Astrocyte (in vitro differentiated cells and primary cell): ENCODE measurements at regions not wholly inside any gene's neighbourhood (a gene's known extent, or its start where the extent isn't known, plus 50 kb on each side); places are given as distances from the start of the nearest gene placed in this dataset.

Experiments used
- EZH2 ChIP-seq: IDR thresholded peaks from 2 replicates; pipeline ENCODE4 v1.6.1; 2012; ENCODE audit warnings: mild to moderate bottlenecking, low read length, inconsistent platforms; ENCODE audit not compliant: insufficient read depth
- TF ChIP-seq, protein P1 (sequence below): IDR thresholded peaks from 2 replicates; pipeline ENCODE4 v1.5.1; 2011; ENCODE audit warnings: low read depth, mild to moderate bottlenecking, inconsistent platforms, low read length, moderate library complexity; ENCODE audit not compliant: insufficient read depth

DNA sequence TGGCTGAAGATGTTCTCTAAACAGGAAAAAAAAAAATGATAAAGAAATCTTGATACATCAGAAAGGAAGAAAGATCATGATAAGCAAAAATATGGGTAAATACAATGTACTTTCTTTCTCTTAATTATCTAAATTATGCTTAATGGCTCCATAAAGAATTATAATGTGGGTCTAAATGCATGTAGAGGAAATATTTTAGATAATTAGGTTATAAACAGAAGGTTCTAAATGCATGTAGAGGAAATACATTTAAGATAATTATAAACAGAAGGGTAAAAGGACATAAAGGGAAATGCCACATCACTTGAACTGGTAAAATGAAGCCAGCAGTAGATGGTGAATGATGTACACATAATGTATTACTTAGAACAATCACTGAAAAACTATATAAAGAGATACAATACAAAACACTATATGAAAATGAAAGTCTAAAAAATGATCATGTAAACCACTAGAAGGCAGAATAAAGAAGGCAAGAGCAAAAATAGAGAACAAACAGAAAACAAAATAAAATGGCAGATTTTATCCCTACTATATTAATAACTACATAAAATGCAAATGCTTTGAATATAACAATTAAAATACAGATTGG, 308.4 kb upstream of the CDH2 start:
- TF ChIP-seq, protein P1, sequence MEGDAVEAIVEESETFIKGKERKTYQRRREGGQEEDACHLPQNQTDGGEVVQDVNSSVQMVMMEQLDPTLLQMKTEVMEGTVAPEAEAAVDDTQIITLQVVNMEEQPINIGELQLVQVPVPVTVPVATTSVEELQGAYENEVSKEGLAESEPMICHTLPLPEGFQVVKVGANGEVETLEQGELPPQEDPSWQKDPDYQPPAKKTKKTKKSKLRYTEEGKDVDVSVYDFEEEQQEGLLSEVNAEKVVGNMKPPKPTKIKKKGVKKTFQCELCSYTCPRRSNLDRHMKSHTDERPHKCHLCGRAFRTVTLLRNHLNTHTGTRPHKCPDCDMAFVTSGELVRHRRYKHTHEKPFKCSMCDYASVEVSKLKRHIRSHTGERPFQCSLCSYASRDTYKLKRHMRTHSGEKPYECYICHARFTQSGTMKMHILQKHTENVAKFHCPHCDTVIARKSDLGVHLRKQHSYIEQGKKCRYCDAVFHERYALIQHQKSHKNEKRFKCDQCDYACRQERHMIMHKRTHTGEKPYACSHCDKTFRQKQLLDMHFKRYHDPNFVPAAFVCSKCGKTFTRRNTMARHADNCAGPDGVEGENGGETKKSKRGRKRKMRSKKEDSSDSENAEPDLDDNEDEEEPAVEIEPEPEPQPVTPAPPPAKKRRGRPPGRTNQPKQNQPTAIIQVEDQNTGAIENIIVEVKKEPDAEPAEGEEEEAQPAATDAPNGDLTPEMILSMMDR = no peak
- TF ChIP-seq EZH2 = no peak
